Neural cell (in vitro differentiated cells): ENCODE measurements at regions not wholly inside any gene's neighbourhood (a gene's known extent, or its start where the extent isn't known, plus 50 kb on each side); places are given as distances from the start of the nearest gene placed in this dataset.

Source experiments
- EP300 ChIP-seq: fragments of 450-650 bp; conservative IDR thresholded peaks from 2 replicates; pipeline ENCODE4 v1.6.1; 2014; ENCODE audit warnings: antibody characterized with exemption, mild to moderate bottlenecking, moderate library complexity; ENCODE audit not compliant: poor library complexity, severe bottlenecking
- EZH2 ChIP-seq: fragments of 200-600, 300-800 bp; shearing (Covaris generic), sonication (generic); IDR thresholded peaks from 2 replicates; pipeline ENCODE4 v1.6.1; 2014; ENCODE audit warnings: antibody characterized with exemption, low read length, borderline replicate concordance, mild to moderate bottlenecking; ENCODE audit not compliant: insufficient read depth, poor library complexity, severe bottlenecking
- MXI1 ChIP-seq: fragments of 450-650 bp; conservative IDR thresholded peaks from 2 replicates; pipeline ENCODE4 v1.6.1; 2014; ENCODE audit warnings: antibody characterized with exemption, mild to moderate bottlenecking; ENCODE audit not compliant: poor library complexity, severe bottlenecking
- SMC3 ChIP-seq: fragments of 450-650 bp; conservative IDR thresholded peaks from 2 replicates; pipeline ENCODE4 v1.6.1; 2014; ENCODE audit warnings: antibody characterized with exemption, mild to moderate bottlenecking, moderate library complexity; ENCODE audit not compliant: poor library complexity
- TF ChIP-seq, protein P1 (sequence below): IDR thresholded peaks from 2 replicates; pipeline ENCODE4 v1.6.1; 2012; ENCODE audit warnings: borderline replicate concordance
- TF ChIP-seq, protein P2 (sequence below): fragments of 450-650 bp; IDR thresholded peaks from 2 replicates; pipeline ENCODE4 v1.5.1; 2014; ENCODE audit warnings: antibody characterized with exemption, mild to moderate bottlenecking, moderate library complexity; ENCODE audit not compliant: poor library complexity, severe bottlenecking

DNA sequence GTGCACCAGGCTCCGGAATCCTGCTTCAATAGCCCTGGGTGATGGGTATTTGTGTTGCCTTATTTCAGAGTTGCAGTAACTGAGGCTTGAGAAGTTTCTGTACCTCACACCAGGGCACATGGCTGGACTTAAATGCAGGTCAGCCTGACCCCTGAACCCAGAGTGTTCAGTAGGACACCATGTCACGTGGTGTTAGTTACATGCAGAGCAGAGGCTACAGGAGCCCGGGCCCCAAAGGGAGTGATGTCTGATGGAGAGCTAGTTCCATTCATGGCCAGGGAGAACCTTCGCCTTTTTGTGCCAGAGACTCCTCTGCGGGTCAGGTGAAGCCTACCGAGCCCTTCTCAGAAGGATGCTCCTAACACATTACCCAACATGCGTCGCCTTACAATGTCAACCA, 161.4 kb upstream of the CST7 start:
- TF ChIP-seq EP300 (no peak), SMC3 (no peak), EZH2 (no peak), MXI1 (no peak)
- TF ChIP-seq, protein P1, sequence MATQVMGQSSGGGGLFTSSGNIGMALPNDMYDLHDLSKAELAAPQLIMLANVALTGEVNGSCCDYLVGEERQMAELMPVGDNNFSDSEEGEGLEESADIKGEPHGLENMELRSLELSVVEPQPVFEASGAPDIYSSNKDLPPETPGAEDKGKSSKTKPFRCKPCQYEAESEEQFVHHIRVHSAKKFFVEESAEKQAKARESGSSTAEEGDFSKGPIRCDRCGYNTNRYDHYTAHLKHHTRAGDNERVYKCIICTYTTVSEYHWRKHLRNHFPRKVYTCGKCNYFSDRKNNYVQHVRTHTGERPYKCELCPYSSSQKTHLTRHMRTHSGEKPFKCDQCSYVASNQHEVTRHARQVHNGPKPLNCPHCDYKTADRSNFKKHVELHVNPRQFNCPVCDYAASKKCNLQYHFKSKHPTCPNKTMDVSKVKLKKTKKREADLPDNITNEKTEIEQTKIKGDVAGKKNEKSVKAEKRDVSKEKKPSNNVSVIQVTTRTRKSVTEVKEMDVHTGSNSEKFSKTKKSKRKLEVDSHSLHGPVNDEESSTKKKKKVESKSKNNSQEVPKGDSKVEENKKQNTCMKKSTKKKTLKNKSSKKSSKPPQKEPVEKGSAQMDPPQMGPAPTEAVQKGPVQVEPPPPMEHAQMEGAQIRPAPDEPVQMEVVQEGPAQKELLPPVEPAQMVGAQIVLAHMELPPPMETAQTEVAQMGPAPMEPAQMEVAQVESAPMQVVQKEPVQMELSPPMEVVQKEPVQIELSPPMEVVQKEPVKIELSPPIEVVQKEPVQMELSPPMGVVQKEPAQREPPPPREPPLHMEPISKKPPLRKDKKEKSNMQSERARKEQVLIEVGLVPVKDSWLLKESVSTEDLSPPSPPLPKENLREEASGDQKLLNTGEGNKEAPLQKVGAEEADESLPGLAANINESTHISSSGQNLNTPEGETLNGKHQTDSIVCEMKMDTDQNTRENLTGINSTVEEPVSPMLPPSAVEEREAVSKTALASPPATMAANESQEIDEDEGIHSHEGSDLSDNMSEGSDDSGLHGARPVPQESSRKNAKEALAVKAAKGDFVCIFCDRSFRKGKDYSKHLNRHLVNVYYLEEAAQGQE, result no peak
- TF ChIP-seq, protein P2, sequence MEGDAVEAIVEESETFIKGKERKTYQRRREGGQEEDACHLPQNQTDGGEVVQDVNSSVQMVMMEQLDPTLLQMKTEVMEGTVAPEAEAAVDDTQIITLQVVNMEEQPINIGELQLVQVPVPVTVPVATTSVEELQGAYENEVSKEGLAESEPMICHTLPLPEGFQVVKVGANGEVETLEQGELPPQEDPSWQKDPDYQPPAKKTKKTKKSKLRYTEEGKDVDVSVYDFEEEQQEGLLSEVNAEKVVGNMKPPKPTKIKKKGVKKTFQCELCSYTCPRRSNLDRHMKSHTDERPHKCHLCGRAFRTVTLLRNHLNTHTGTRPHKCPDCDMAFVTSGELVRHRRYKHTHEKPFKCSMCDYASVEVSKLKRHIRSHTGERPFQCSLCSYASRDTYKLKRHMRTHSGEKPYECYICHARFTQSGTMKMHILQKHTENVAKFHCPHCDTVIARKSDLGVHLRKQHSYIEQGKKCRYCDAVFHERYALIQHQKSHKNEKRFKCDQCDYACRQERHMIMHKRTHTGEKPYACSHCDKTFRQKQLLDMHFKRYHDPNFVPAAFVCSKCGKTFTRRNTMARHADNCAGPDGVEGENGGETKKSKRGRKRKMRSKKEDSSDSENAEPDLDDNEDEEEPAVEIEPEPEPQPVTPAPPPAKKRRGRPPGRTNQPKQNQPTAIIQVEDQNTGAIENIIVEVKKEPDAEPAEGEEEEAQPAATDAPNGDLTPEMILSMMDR, result no peak
